LHCN-M2 (cell line): ENCODE measurements at regions not wholly inside any gene's neighbourhood (a gene's known extent, or its start where the extent isn't known, plus 50 kb on each side); places are given as distances from the start of the nearest gene placed in this dataset.

Source experiments
- DNase-seq: peaks from one replicate; pipeline ENCODE4 v3.0.0-alpha.2; 2012; ENCODE audit warnings: low read depth

GRCh38 chr15:31815411-31816155 lies 214.7 kb upstream of the CHRNA7 start:
- no peak for DNase-seq

GRCh38 chr15:31822463-31822862 lies 207.9 kb upstream of the CHRNA7 start:
- no peak for DNase-seq

- no peak for DNase-seq
Measured at GRCh38 chr15:31824024-31824423, 206.3 kb upstream of the CHRNA7 start.

- no peak for DNase-seq
Measured at GRCh38 chr15:31828594-31828993, 201.7 kb upstream of the CHRNA7 start.

GRCh38 chr15:31830591-31830990 lies 199.7 kb upstream of the CHRNA7 start:
- no peak for DNase-seq

GRCh38 chr15:31831596-31831995 lies 198.7 kb upstream of the CHRNA7 start:
- no peak for DNase-seq

- no peak for DNase-seq
Measured at GRCh38 chr15:31834654-31835053, 195.7 kb upstream of the CHRNA7 start.

GRCh38 chr15:31839388-31839787 lies 190.9 kb upstream of the CHRNA7 start:
- DNase-seq: no peak

- DNase-seq: no peak
Measured at GRCh38 chr15:31840849-31841476, 189.4 kb upstream of the CHRNA7 start.

GRCh38 chr15:31842532-31843195 lies 187.7 kb upstream of the CHRNA7 start:
- no peak for DNase-seq

- DNase-seq: no peak
Measured at GRCh38 chr15:31843426-31844055, 186.8 kb upstream of the CHRNA7 start.

- DNase-seq: no peak
Measured at GRCh38 chr15:31845791-31846190, 184.5 kb upstream of the CHRNA7 start.

- DNase-seq: no peak
Measured at GRCh38 chr15:31847961-31848360, 182.4 kb upstream of the CHRNA7 start.

GRCh38 chr15:31848621-31849020 lies 181.7 kb upstream of the CHRNA7 start:
- DNase-seq: no peak

GRCh38 chr15:31852933-31853799 lies 177.1 kb upstream of the CHRNA7 start:
- DNase-seq: no peak

- DNase-seq: no peak
Measured at GRCh38 chr15:31856581-31856980, 173.7 kb upstream of the CHRNA7 start.

GRCh38 chr15:31857194-31857593 lies 173.1 kb upstream of the CHRNA7 start:
- no peak for DNase-seq

GRCh38 chr15:31858026-31858425 lies 172.3 kb upstream of the CHRNA7 start:
- DNase-seq: no peak

GRCh38 chr15:31866248-31866647 lies 164.1 kb upstream of the CHRNA7 start:
- DNase-seq: no peak

- DNase-seq: peak; percentile 6
Measured at GRCh38 chr15:31867536-31868442, 162.5 kb upstream of the CHRNA7 start.
